HUES64 (cell line): ENCODE measurements at regions not wholly inside any gene's neighbourhood (a gene's known extent, or its start where the extent isn't known, plus 50 kb on each side); places are given as distances from the start of the nearest gene placed in this dataset.
"Not testable (repeated sequence)": the region's sequence is repeated elsewhere in the genome, so short reads cannot be mapped to it uniquely, and the experiment has no call there.

Experiments
- H3K27ac ChIP-seq: 2 replicates; pipeline ENCODE4 v1.7.0; 2013; ENCODE audit warnings: low read depth, low read length, inconsistent platforms
- H3K27me3 ChIP-seq: 2 replicates; pipeline ENCODE4 v1.6.1; 2013; ENCODE audit warnings: mild to moderate bottlenecking, low read length; ENCODE audit not compliant: insufficient read depth
- H3K36me3 ChIP-seq: 2 replicates; pipeline ENCODE4 v1.6.1; 2013; ENCODE audit warnings: mild to moderate bottlenecking, low read length; ENCODE audit not compliant: insufficient read depth
- H3K4me1 ChIP-seq: 2 replicates; pipeline ENCODE4 v1.6.1; 2013; ENCODE audit warnings: mild to moderate bottlenecking, low read length, moderate library complexity; ENCODE audit not compliant: insufficient read depth
- H3K4me3 ChIP-seq: 2 replicates; pipeline ENCODE4 v1.5.1; 2013; ENCODE audit warnings: mild to moderate bottlenecking, low read length, moderate library complexity
- H3K9ac ChIP-seq: 2 replicates; pipeline ENCODE4 v1.6.1; 2013; ENCODE audit warnings: mild to moderate bottlenecking, low read depth, low read length
- H3K9me3 ChIP-seq: 2 replicates; pipeline ENCODE4 v1.6.1; 2013; ENCODE audit warnings: low read depth, low read length; ENCODE audit not compliant: insufficient read depth
- WGBS: fragments of 150-250, 120-280 bp; methylation state at CpG from one replicate; pipeline ENCODE4 v1.1.7; 2013; ENCODE audit warnings: missing lambda C conversion rate; 5-methylcytosine and 5-hydroxymethylcytosine counted together

GRCh38 chr7:145464287-145464686 lies 628.4 kb upstream of the TPK1 start:
- H3K27ac ChIP-seq, result no peak overlapping the region

GRCh38 chr7:145462463-145462862 lies 626.6 kb upstream of the TPK1 start:
- Histone ChIP-seq H3K27me3 (no peaks in the 10 kb centered on the region), H3K27ac (no peak overlapping the region), H3K4me1 (no peaks in the 10 kb centered on the region), H3K36me3 (no peaks in the 10 kb centered on the region), H3K9ac (no peak overlapping the region), H3K4me3 (no peak overlapping the region), H3K9me3 (peaks cover 9% of the 10 kb centered on the region; the same call in 1 of the 2 replicates)
- 96% methylated on average over 4 of the region's 4 CpGs for WGBS

More at GRCh38 chr7:145464287-145464686, 628.4 kb upstream of the TPK1 start:
- Histone ChIP-seq H3K36me3 (no peaks in the 10 kb centered on the region), H3K4me3 (no peak overlapping the region), H3K9ac (no peak overlapping the region), H3K4me1 (no peaks in the 10 kb centered on the region), H3K27me3 (no peaks in the 10 kb centered on the region), H3K9me3 (peaks cover 9% of the 10 kb centered on the region; the same call in 1 of the 2 replicates)
- WGBS, result 91% methylated on average over 1 of the region's 1 CpG

GRCh38 chr7:145434811-145435210 lies 599.0 kb upstream of the TPK1 start:
- WGBS, result 84% methylated on average over 6 of the region's 7 CpGs

GRCh38 chr7:145431834-145432233 lies 596.0 kb upstream of the TPK1 start:
- Histone ChIP-seq H3K27me3 (no peaks in the 10 kb centered on the region), H3K36me3 (no peaks in the 10 kb centered on the region), H3K4me3 (no peak overlapping the region), H3K27ac (no peak overlapping the region), H3K4me1 (peaks cover 6% of the 10 kb centered on the region; the same call in 1 of the 2 replicates), H3K9me3 (no peaks in the 10 kb centered on the region), H3K9ac (no peak overlapping the region)
- 100% methylated on average over 1 of the region's 1 CpG for WGBS

More at GRCh38 chr7:145434811-145435210, 599.0 kb upstream of the TPK1 start:
- no peaks in the 10 kb centered on the region for H3K4me1 ChIP-seq
- no peaks in the 10 kb centered on the region for H3K27me3 ChIP-seq
- H3K4me3 ChIP-seq, result no peak overlapping the region
- no peak overlapping the region for H3K27ac ChIP-seq
- no peaks in the 10 kb centered on the region for H3K9me3 ChIP-seq
- H3K9ac ChIP-seq, result no peak overlapping the region
- no peaks in the 10 kb centered on the region for H3K36me3 ChIP-seq

DNA sequence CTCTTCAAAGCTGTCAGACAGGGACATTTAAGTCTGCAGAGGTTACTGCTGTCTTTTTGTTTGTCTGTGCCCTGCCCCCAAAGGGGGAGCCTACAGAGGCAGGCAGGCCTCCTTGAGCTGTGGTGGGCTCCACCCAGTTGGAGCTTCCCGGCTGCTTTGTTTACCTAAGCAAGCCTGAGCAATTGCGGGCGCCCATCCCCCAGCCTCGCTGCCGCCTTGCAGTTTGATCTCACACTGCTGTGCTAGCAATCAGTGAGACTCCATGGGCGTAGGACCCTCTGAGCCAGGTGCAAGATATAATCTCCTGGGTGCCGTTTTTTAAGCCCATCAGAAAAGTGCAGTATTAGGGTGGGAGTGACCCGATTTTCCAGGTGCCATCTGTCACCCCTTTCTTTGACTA lies 582.6 kb upstream of the TPK1 start:
- H3K27me3 ChIP-seq, H3K4me3 ChIP-seq, H3K4me1 ChIP-seq, H3K36me3 ChIP-seq, H3K9ac ChIP-seq, H3K27ac ChIP-seq: not testable (repeated sequence)
- peaks cover 26% of the 10 kb centered on the region for H3K9me3 ChIP-seq
- WGBS, result 90% methylated on average over 8 of the region's 8 CpGs

DNA sequence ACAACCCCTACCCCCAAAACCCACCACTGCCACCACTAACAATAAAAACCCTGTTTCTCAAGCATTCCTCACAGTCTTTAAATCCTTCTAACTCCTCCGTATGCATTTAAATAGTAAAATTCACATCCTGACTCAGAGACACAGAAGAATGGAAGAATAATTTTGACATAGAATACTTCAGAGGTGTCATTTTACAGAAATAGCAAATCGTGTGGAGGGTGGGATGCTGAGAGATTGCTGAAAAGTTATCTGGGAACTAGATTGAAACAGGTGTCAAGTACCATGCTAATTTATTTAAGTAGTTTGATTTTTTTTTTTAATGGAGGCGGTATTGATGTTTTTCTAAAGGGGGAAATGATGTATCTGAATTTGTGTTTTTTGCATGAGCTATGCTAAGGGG lies 575.2 kb upstream of the TPK1 start:
- no peaks in the 10 kb centered on the region for H3K9me3 ChIP-seq
- H3K27ac ChIP-seq, result no peak overlapping the region
- WGBS, result 65% methylated on average over 3 of the region's 3 CpGs
- no peak overlapping the region for H3K4me3 ChIP-seq
- H3K36me3 ChIP-seq, result no peaks in the 10 kb centered on the region
- H3K9ac ChIP-seq, result no peak overlapping the region
- H3K4me1 ChIP-seq, result peaks cover 8% of the 10 kb centered on the region; the same call in 1 of the 2 replicates
- H3K27me3 ChIP-seq, result no peaks in the 10 kb centered on the region

- no peaks in the 10 kb centered on the region for H3K4me1 ChIP-seq
- WGBS, result 88% methylated on average over 1 of the region's 1 CpG
- no peak overlapping the region for H3K27ac ChIP-seq
- H3K36me3 ChIP-seq, result no peaks in the 10 kb centered on the region
- no peak overlapping the region for H3K9ac ChIP-seq
- H3K4me3 ChIP-seq, result no peak overlapping the region
- no peaks in the 10 kb centered on the region for H3K27me3 ChIP-seq
- peaks cover 13% of the 10 kb centered on the region; the same call in 1 of the 2 replicates for H3K9me3 ChIP-seq
These were observed 562.9 kb upstream of the TPK1 start for GRCh38 chr7:145398758-145399157.

GRCh38 chr7:145394126-145394525 lies 558.3 kb upstream of the TPK1 start:
- Histone ChIP-seq H3K4me3 (no peak overlapping the region), H3K9me3 (peaks cover 3% of the 10 kb centered on the region; the same call in 1 of the 2 replicates), H3K27ac (no peak overlapping the region), H3K27me3 (no peaks in the 10 kb centered on the region), H3K36me3 (no peaks in the 10 kb centered on the region), H3K9ac (no peak overlapping the region), H3K4me1 (no peaks in the 10 kb centered on the region)
- no CpG with 5 or more reads among the region's 2 CpGs for WGBS

DNA sequence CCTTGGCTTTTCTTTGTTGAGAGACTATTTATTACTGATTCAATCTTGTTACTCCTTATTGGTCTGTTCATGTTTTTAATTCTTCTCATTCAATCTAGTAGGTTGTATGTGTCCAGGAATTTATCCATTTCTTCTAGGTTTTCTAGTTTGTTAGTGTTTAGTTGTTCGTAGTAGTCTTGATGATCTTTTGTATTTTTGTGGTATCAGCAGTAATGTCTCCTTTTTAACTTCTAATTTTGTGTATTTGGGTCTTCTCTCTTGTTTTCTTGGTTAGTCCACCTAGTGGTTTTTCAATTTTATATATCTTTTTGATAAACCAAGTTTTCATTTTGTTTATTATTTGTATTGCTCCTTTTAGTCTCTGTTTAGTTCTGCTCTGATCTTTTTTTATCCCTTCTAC lies 546.9 kb upstream of the TPK1 start:
- no peak overlapping the region for H3K27ac ChIP-seq
- no peaks in the 10 kb centered on the region for H3K36me3 ChIP-seq
- H3K4me3 ChIP-seq, result no peak overlapping the region
- H3K9ac ChIP-seq, result no peak overlapping the region
- H3K9me3 ChIP-seq, result 0 out of 2 replicates have a peak, but pooled peaks cover 5% of the 10 kb centered on the region
- 77% methylated on average over 1 of the region's 1 CpG for WGBS
- no peaks in the 10 kb centered on the region for H3K4me1 ChIP-seq
- no peaks in the 10 kb centered on the region for H3K27me3 ChIP-seq

- WGBS, result 95% methylated on average over 2 of the region's 2 CpGs
- no peak overlapping the region for H3K27ac ChIP-seq
- no peaks in the 10 kb centered on the region for H3K27me3 ChIP-seq
- H3K4me3 ChIP-seq, result no peak overlapping the region
- no peaks in the 10 kb centered on the region for H3K36me3 ChIP-seq
- H3K4me1 ChIP-seq, result no peaks in the 10 kb centered on the region
- H3K9ac ChIP-seq, result no peak overlapping the region
- H3K9me3 ChIP-seq, result no peaks in the 10 kb centered on the region
These were observed 542.3 kb upstream of the TPK1 start for GRCh38 chr7:145378197-145378596.

- Histone ChIP-seq H3K9ac (no peak overlapping the region), H3K4me1 (no peaks in the 10 kb centered on the region), H3K36me3 (no peaks in the 10 kb centered on the region), H3K27me3 (no peaks in the 10 kb centered on the region), H3K9me3 (no peaks in the 10 kb centered on the region), H3K27ac (no peak overlapping the region), H3K4me3 (no peak overlapping the region)
- WGBS, result 96% methylated on average over 47 of the region's 47 CpGs
These were observed 524.8 kb upstream of the TPK1 start for GRCh38 chr7:145360511-145361100.

- Histone ChIP-seq H3K9me3 (peaks cover 12% of the 10 kb centered on the region; the same call in 1 of the 2 replicates), H3K27me3 (no peaks in the 10 kb centered on the region), H3K4me1 (no peaks in the 10 kb centered on the region), H3K9ac (no peak overlapping the region), H3K4me3 (no peak overlapping the region), H3K27ac (no peak overlapping the region), H3K36me3 (no peaks in the 10 kb centered on the region)
- 94% methylated on average over 2 of the region's 3 CpGs for WGBS
These were observed 514.5 kb upstream of the TPK1 start for GRCh38 chr7:145350334-145350733.
